ENCODE measurements at regions not wholly inside any gene's neighbourhood (a gene's known extent, or its start where the extent isn't known, plus 50 kb on each side); places are given as distances from the start of the nearest gene placed in this dataset.
"Not testable (repeated sequence)": the region's sequence is repeated elsewhere in the genome, so short reads cannot be mapped to it uniquely, and the experiment has no call there.

DNA sequence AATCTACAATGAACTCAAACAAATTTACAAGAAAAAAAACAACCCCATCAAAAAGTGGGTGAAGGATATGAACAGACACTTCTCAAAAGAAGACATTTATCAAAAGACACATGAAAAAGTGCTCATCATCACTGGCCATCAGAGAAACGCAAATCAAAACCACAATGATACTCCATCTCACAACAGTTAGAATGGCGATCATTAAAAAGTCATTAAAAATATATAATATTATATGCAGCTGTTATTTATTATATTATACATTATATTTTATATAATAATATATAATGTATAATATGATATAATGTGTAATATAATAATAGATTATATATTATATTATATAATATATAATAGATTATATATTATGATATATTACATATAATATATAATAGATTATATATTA, 1194.1 kb upstream of the SLC39A10 start:
- H3K4me1 ChIP-seq (ENCODE audit: control insufficient read depth in 2 of 2, insufficient read depth in 2 of 2, low read length in 2 of 2); H3K9me3 ChIP-seq (ENCODE audit: control extremely low read depth in 1 of 3, control insufficient read depth in 2 of 3, insufficient read depth in 1 of 3, low read length in 2 of 3); H3K9me3 Mint-ChIP-seq (ENCODE audit: insufficient read depth); H3K4me2 ChIP-seq (replicated peaks; ENCODE audit: low read depth, low read length, poor library complexity, severe bottlenecking); H3K27ac Mint-ChIP-seq; H3K27me3 Mint-ChIP-seq; ATAC-seq (ENCODE audit: low read depth); H4K20me1 ChIP-seq (ENCODE audit: control insufficient read depth, insufficient read depth, low read length, poor library complexity, severe bottlenecking); H2AFZ ChIP-seq (ENCODE audit: insufficient read depth, low read depth, low read length, poor library complexity, severe bottlenecking); H3K9ac ChIP-seq (ENCODE audit: low read length); H3K4me3 ChIP-seq (ENCODE audit: control extremely low read depth in 1 of 5, extremely low read depth in 1 of 5, insufficient read depth in 1 of 5, low read depth in 2 of 5, low read length in 4 of 5); DNase-seq; H3K36me3 ChIP-seq (replicated peaks in 1 of 2; ENCODE audit: control extremely low read depth in 1 of 2, control insufficient read depth in 1 of 2, extremely low read depth in 1 of 2, insufficient read depth in 2 of 2, low read length in 1 of 2); CTCF ChIA-PET; H3K27ac ChIP-seq (ENCODE audit: low read length in 2 of 2); H3K27me3 ChIP-seq (replicated peaks in 1 of 4; ENCODE audit: control extremely low read depth in 1 of 4, control insufficient read depth in 3 of 4, insufficient read depth in 4 of 4, low read length in 3 of 4); intact Hi-C loops (cut with micrococcal nuclease); POLR2A ChIA-PET; H3K4me3 Mint-ChIP-seq; H3K79me2 ChIP-seq (ENCODE audit: control insufficient read depth, insufficient read depth, low read length); H3K4me1 Mint-ChIP-seq: not testable (repeated sequence)
- no CpG with 5 or more reads among the region's 2 CpGs for WGBS (ENCODE audit: insufficient coverage)

DNA sequence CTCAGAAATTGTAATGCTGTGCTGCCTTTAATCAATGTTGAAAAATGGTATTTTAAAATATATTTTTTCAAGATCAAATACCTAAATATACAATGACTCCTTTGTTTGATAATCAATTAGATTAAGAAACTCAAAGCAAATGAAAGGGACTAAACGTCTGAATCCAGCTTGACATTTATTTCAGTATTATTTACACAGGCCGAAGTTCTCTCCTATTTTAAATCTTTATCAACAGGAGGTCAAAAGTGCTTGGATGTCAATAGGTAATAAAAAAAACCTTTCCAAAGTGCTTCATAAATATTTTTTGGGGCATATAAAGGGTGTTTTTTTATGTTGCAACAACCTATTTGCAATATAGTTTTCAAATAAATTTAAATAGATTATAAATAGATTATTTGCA, 1201.7 kb upstream of the SLC39A10 start:
- Mint-ChIP-seq H3K27ac (no peak overlapping the region), H3K4me3 (no peak overlapping the region), H3K4me1 (no peaks in the 10 kb centered on the region), H3K27me3 (no peaks in the 10 kb centered on the region), H3K9me3 (ENCODE audit: insufficient read depth) (no peaks in the 10 kb centered on the region)
- no peak overlapping the region for H3K9ac ChIP-seq (ENCODE audit: low read length)
- H3K4me1 ChIP-seq (ENCODE audit: control insufficient read depth in 2 of 2, insufficient read depth in 2 of 2, low read length in 2 of 2): no peaks in the 10 kb centered on the region
- no peaks in the 10 kb centered on the region for H3K9me3 ChIP-seq (ENCODE audit: control extremely low read depth in 1 of 3, control insufficient read depth in 2 of 3, insufficient read depth in 1 of 3, low read length in 2 of 3)
- H3K27me3 ChIP-seq (replicated peaks in 1 of 4; ENCODE audit: control extremely low read depth in 1 of 4, control insufficient read depth in 3 of 4, insufficient read depth in 4 of 4, low read length in 3 of 4): no peaks in the 10 kb centered on the region
- CTCF ChIA-PET: no interaction called here
- TF ChIP-seq EZH2 (IDR thresholded peaks at IDR 0.05; ENCODE audit: borderline replicate concordance, insufficient read depth, low read depth, low read length, poor library complexity, severe bottlenecking): no peak
- TF ChIP-seq, protein P1, sequence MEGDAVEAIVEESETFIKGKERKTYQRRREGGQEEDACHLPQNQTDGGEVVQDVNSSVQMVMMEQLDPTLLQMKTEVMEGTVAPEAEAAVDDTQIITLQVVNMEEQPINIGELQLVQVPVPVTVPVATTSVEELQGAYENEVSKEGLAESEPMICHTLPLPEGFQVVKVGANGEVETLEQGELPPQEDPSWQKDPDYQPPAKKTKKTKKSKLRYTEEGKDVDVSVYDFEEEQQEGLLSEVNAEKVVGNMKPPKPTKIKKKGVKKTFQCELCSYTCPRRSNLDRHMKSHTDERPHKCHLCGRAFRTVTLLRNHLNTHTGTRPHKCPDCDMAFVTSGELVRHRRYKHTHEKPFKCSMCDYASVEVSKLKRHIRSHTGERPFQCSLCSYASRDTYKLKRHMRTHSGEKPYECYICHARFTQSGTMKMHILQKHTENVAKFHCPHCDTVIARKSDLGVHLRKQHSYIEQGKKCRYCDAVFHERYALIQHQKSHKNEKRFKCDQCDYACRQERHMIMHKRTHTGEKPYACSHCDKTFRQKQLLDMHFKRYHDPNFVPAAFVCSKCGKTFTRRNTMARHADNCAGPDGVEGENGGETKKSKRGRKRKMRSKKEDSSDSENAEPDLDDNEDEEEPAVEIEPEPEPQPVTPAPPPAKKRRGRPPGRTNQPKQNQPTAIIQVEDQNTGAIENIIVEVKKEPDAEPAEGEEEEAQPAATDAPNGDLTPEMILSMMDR (IDR thresholded peaks at IDR 0.05): no peak
- no peak for DNase-seq
- H3K79me2 ChIP-seq (ENCODE audit: control insufficient read depth, insufficient read depth, low read length): no peaks in the 10 kb centered on the region
- intact Hi-C loops (cut with micrococcal nuclease): no loop called here
- no CpG with 5 or more reads among the region's 2 CpGs for WGBS (ENCODE audit: insufficient coverage)
- H2AFZ ChIP-seq (ENCODE audit: insufficient read depth, low read depth, low read length, poor library complexity, severe bottlenecking): no peak overlapping the region
- no peaks in the 10 kb centered on the region for H4K20me1 ChIP-seq (ENCODE audit: control insufficient read depth, insufficient read depth, low read length, poor library complexity, severe bottlenecking)
- POLR2A ChIA-PET: no interaction called here
- no peak overlapping the region for H3K27ac ChIP-seq (ENCODE audit: low read length in 2 of 2)
- ATAC-seq (ENCODE audit: low read depth): no peak
- H3K36me3 ChIP-seq (replicated peaks in 1 of 2; ENCODE audit: control extremely low read depth in 1 of 2, control insufficient read depth in 1 of 2, extremely low read depth in 1 of 2, insufficient read depth in 2 of 2, low read length in 1 of 2): no peaks in the 10 kb centered on the region
- no peak overlapping the region for H3K4me2 ChIP-seq (replicated peaks; ENCODE audit: low read depth, low read length, poor library complexity, severe bottlenecking)
- no peak overlapping the region for H3K4me3 ChIP-seq (ENCODE audit: control extremely low read depth in 1 of 5, extremely low read depth in 1 of 5, insufficient read depth in 1 of 5, low read depth in 2 of 5, low read length in 4 of 5)

Data from B cell (primary cell).